ENCODE measurements at regions not wholly inside any gene's neighbourhood (a gene's known extent, or its start where the extent isn't known, plus 50 kb on each side); places are given as distances from the start of the nearest gene placed in this dataset.

- TF ChIP-seq CTCF (IDR thresholded peaks at IDR 0.05 in 4 of 5, conservative IDR thresholded peaks at IDR 0.05 in 1 of 5) (no peak), POLR2A (IDR thresholded peaks at IDR 0.05) (no peak)
Measured at GRCh38 chr4:157895205-157895604, 277.6 kb downstream of the GASK1B start.
